Dermis microvascular lymphatic vessel endothelial cell (primary cell): ENCODE measurements at regions not wholly inside any gene's neighbourhood (a gene's known extent, or its start where the extent isn't known, plus 50 kb on each side); places are given as distances from the start of the nearest gene placed in this dataset.

Experiments used
- DNase-seq, 2 donors: peaks; one replicate each; pipeline versions ENCODE4 v3.0.0 to v3.0.0-alpha.2; 2010; ENCODE audit warnings: low read depth in 2 of 2

GRCh38 chr3:117454908-117455307, 745.3 kb downstream of the TUSC7 start:
- no peak for DNase-seq

DNA sequence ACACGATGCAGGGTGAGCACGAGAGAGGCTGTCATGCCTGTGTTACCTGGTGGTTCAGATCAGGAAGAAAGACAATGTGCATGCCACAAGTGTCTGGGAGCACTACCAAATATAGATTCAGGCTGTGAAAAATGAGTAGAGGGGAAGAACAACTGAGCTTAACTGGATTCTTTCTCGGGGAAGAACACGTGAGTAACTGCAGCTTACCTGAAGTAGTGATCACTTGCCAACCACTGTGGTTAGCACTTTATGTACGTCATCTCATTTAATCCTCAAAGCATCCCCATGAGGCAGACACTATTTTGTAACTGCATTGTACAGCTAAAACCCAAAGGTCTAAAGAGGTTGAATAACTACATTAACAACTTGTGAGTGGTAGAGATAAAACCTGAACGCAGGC, 746.2 kb downstream of the TUSC7 start:
- no peak for DNase-seq

DNA sequence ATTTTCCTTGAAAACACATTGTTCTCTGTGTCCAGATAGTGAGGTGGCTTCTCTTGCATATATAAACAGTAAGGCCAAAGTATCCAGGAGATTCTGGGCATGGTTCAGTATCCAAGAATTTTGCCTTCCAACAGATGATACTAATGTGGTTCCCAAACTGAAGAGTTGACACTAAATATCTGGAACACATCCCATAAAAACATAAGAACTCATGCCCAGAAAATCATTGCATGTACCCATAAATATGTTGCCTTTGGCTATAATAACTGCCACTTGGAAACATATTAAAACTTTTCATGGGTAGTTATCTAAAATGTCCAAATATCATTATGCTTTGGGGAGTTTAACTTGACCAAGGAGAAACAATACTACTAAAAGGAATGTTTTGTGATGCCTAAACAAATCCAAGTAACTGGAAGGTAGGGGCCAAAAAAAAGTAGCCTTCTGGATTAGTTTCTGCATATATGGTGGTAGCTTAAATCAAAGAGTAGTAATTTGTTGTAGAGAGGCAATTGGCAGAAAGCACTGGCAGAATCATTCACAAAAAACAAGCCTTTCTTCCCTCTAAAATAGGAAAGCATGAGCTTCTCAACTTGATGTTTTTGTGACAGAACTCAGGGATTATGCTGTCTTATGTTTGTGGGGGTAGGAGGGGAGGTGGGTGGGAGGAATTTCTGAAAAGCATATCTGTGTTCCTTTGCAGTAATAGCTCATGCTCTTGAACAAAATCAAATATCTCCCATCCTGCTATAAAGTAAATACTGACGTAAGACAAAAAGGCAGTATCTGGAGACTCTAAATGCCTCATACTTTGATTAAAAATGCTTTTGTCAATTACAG, 753.9 kb downstream of the TUSC7 start:
- no peak for DNase-seq

DNA sequence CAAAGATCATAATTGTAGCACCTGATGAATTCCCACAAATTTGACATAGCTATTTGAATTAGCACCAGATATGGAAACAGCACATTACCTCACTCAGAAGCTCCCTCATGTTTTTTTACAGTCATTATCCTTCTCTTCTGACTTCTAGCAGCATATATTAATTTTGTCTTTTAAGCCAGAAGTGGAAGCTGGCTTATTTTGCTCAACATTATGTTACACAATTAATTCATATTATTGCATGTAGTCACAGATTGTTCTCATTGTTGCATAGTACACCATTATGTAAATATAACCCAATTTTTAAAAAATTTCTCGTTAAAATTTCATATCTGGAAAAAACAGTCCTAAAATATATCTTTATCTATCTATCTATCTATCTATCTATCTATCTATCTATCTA, 762.3 kb downstream of the TUSC7 start:
- no peak for DNase-seq

- DNase-seq, result no peak
Observed at GRCh38 chr3:117473981-117474538, 764.5 kb downstream of the TUSC7 start.

DNA sequence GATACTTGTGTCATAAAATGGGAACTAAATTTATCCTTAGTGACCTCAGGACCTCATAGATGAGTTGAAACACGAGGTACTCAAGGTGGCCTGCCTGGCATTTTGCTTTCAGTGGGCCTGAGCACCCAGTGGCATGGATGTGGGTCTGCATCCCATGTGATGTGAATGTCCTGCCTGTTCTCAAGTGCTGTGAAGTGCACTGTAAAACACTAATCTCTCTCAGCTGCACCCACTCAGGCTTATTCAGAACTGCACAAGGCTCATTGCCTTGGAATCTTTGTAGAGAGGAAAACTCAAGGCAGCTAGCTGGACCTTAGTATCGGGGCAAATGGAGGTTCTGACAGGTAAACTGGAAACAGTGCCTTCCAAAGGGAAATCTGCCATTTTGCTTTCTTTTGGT, 767.0 kb downstream of the TUSC7 start:
- DNase-seq, result no peak

GRCh38 chr3:117477214-117477755, 767.7 kb downstream of the TUSC7 start:
- DNase-seq, result no peak

GRCh38 chr3:117479095-117479494, 769.5 kb downstream of the TUSC7 start:
- DNase-seq, result no peak

- no peak for DNase-seq
Observed at GRCh38 chr3:117480525-117480924, 770.9 kb downstream of the TUSC7 start.

DNA sequence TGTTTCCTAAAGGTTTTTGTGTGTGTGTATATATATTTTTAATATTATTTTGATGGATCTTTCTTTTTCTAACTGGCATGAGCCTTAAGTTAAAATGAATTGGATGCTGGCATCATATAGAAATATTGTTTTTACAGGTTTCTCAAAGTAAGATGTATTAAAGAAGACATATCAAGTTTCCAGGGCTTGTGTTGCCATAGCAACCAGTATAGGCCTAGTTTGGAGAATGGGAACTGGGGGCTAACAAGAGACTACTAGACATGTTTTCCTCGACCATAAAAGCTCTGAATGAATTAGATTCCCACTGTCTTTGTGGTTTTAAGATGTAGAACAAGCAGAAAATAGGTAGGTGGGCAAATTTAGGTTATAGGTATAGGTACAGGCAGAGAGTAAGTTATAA, 771.4 kb downstream of the TUSC7 start:
- no peak for DNase-seq

GRCh38 chr3:117483839-117484238, 774.3 kb downstream of the TUSC7 start:
- DNase-seq, result no peak

- no peak for DNase-seq
Observed at GRCh38 chr3:117485841-117486240, 776.3 kb downstream of the TUSC7 start.

DNA sequence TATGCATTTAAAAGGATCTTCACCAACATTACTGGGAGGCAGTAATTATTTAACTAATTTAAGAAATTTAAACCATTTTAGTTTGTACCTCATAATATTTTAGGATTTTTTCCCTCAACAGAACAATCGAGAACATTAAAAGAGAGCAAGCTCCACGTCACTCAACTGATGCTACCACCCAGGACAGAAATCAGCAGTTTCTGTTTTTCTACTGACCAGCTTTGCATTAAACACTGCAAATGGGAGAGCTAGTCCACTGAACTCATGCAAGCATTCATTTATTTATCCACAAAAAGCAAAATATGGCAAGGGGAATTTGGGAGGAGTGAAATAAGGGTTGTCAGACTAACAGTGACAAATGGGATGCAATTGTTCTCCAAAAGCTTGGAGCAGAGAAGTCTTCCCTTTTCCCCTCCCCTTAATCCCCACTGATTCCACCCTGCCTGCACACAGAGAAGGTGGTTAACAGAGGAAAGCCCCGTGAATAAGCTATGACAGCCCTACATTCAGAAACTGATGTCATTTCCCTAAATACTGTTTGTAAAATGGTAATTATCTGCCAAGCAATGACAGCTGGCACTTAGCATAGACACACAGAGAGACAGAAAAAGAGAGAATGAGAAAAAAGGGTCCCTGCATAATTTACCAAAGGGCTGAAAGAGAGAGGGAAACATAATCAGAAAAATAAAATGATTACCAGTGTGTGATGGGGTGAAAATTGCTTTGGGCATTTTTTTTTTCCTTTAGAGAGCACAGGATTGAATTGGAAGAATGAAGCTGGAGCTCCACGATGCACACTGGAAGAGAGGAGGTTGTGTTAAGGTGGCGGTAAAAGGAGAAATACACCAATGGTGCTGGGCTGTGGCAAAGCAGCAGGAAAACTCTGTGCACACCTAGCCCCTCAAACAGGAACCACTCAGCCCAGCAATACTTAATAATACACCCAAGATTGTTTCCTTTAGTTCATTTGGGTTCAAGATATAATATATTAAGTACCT, 777.4 kb downstream of the TUSC7 start:
- no peak for DNase-seq

DNA sequence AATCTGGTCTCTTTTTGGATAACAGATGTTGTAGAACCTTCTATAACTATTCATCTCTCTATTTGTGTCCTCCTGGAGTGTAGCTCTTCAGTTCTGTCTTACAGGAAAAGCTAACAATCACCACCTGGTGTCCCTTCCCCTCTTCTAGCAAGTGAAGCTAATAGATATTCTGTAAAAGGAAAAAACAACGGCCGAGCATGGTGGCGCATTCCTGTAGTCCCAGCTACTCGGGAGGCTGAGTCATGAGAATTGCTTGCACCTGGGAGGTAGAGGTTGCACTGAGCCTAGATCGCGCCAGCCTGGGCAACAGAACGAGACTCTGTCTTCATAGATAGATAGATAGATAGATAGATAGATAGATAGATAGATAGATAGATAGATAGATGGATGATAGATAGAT, 779.4 kb downstream of the TUSC7 start:
- DNase-seq, result no peak

GRCh38 chr3:117489663-117490079, 780.1 kb downstream of the TUSC7 start:
- DNase-seq, result no peak

DNA sequence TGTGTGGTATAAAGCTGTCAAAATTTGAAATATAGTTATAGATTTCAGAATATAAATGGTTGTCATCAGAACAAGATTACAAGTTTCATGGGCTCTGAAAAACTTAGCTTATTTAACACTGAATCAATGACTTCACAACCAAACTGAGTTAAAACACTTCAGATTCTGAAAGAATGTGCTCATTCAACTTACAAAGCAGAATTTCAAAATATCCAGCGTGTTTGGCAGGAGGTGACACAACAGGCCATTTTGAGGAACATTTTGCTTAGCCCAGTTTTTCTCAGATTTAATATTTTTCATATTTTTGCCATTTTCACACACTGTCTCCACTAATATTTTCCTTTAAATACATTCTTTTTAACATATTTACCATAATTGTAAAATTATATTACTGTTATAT, 781.1 kb downstream of the TUSC7 start:
- DNase-seq, result no peak

GRCh38 chr3:117495620-117496019, 786.0 kb downstream of the TUSC7 start:
- no peak for DNase-seq

DNA sequence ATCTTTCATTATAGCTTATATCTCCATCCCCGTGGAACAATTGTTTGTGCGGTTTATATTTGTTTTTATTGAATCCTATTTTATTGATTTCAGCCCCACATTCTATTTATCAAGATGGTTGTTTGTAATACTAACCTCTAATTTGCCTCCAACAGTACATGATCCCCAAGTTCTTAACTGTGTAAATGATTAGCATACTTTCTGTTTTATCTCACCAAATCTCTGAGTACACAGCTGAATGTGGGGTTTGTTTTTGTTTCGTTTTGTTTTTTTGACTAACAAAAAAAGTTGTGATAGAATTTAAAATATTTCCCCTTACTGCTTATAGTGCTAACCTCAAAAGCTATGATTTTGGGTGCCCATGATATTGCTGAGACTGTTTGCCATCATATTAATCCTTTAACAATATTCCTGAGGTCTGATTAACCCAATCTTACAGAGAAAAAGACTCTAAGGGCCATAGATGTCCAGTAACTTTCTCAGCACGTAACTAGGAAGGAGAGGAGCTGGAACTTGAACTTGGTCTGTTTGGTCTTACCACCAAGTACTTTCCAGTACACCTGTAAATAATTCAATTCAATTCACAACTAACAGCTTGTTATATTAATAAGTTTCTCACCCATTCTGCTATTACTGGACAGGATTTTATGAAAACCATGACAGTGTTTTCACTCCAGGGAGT, 789.8 kb downstream of the TUSC7 start:
- DNase-seq, result no peak

- no peak for DNase-seq
Observed at GRCh38 chr3:117507958-117508357, 798.4 kb downstream of the TUSC7 start.

- DNase-seq, result no peak
Observed at GRCh38 chr3:117509858-117510257, 800.3 kb downstream of the TUSC7 start.

DNA sequence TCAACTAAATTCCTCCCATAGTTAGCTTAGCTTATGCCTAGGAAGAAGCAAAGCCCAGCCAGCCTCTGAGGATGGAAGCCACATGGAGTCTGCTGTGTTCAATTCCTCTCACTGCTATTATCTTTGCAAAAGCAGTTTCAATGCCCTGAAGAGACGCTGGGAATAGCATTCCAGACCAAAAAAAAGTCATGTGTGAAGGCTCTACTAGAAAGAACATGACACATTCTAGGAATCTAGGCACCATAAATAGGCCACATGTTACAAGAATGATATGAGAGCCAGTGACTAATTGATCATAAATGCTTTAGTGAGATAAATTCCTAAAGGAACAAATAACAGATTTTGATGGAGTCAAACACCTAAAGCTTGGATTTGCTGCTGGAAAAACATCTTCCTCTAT, 800.8 kb downstream of the TUSC7 start:
- DNase-seq, result no peak
